AG09319 (cell line): ENCODE measurements at regions not wholly inside any gene's neighbourhood (a gene's known extent, or its start where the extent isn't known, plus 50 kb on each side); places are given as distances from the start of the nearest gene placed in this dataset.
"Not testable (repeated sequence)": the region's sequence is repeated elsewhere in the genome, so short reads cannot be mapped to it uniquely, and the experiment has no call there.

Experiments used
- DNase-seq: peaks from one replicate; pipeline ENCODE4 v3.0.0-alpha.2; 2010; ENCODE audit warnings: low read depth; ENCODE audit errors: extremely low read depth
- CTCF ChIP-seq: IDR thresholded peaks from 2 replicates; pipeline ENCODE4 v1.5.1; 2011; ENCODE audit warnings: low read depth, mild to moderate bottlenecking, inconsistent platforms, low read length, moderate library complexity

DNA sequence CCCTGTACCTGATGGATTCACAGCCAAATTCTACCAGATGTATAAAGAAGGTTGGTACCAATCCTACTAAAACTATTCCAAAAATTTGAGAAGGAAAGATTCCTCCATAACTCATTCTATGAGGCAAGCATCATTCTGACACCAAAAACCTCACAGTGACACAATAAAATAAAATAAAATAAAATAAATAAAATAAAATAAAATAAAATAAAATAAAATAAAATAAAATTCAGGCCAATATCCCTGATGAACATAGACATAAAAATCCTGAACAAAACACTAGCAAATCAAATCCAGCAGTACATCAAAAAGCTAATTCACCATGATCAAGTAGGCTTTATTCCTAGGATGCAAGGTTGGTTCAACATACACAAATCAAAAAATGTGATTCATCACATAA, 108.1 kb downstream of the PROX1 start:
- not testable (repeated sequence) for DNase-seq

- no peak for TF ChIP-seq CTCF
- DNase-seq, result no peak
Measured at GRCh38 chr1:214101246-214101645, 113.5 kb downstream of the PROX1 start.

- TF ChIP-seq CTCF, result no peak
- no peak for DNase-seq
Measured at GRCh38 chr1:214101828-214102227, 114.1 kb downstream of the PROX1 start.

DNA sequence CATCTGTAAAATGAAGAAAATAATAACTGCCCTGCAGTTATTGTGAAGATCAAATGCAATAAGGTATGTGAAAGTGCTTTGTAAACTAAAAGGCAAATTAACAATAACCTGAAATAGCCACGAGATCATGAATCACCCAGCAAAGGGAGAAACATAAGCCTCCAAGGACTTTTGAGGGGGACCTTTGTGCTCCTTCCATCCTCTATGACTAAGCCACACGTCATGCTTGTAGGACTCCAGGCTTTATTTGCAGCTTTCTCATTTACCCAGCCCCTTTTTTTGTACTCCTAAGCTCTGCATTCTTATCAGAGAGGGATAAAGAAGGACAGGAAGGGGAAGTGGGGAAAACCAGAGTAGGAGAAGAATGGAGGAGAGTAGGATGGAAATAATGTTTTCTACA, 115.1 kb downstream of the PROX1 start:
- no peak for DNase-seq

DNA sequence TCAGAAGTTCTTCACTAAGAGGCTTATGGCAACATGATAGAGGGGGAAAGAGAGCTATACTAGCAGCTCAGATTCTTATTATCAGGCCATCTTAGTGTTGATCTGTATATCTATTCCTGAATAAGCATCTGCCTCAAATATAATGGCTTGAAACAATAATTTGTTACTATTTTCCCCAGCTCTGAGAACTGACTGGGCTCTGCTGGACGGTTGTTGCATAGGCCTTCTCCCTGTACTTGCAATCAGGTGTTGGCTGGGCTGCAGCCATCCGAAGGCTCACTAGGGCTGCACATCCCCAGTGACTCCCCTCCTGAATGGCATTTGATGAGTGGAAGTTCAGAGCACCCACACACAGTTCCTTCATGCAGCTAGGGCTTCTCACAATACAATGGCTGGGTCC, 116.0 kb downstream of the PROX1 start:
- TF ChIP-seq CTCF, result no peak

More for the DNA sequence above, 115.1 kb downstream of the PROX1 start:
- no peak for TF ChIP-seq CTCF

GRCh38 chr1:214106375-214106774, 118.6 kb downstream of the PROX1 start:
- no peak for TF ChIP-seq CTCF
- no peak for DNase-seq

More for the DNA sequence above, 116.0 kb downstream of the PROX1 start:
- no peak for DNase-seq

DNA sequence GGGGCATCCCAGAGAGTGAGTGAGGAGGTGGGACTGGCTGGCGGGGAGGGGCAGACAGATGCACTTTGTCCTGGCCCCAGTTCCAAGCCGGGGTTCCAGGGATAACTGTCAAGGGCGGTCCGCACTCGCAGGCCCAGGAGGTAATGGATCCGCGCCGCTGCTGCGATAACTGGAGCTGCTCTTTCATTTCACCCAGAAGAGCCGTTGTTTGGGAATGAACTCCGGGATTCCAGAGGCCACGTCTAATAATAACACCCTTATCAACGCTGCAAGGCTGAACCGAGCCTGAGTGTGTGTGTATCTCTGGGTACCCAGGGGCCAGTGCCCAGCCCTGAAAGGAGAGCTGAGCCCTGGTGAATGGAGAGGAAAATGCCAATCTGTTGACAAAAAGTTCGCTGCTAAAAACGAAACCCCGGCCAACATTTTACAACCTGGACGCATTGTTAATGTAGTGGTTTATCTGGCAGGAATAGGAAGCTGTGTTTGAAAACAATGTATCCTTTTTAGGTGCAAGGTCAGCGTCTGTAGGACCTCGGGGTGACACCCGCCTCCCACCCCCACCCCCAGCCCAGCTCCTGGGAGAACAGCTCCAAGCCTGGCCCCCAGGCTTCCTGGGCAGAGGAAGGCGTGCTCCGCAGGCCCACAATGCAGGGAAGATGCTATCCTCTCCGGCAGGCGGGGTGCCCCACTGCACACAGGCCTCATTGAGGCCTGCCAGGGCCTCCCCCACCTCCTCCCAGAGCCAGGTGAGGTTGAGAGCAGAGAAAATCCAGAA, 119.7 kb downstream of the PROX1 start:
- TF ChIP-seq CTCF, result no peak
- no peak for DNase-seq

- DNase-seq, result no peak
- TF ChIP-seq CTCF, result no peak
Measured at GRCh38 chr1:214108097-214108446, 120.3 kb downstream of the PROX1 start.
